ENCODE measurements at regions not wholly inside any gene's neighbourhood (a gene's known extent, or its start where the extent isn't known, plus 50 kb on each side); places are given as distances from the start of the nearest gene placed in this dataset.

DNA sequence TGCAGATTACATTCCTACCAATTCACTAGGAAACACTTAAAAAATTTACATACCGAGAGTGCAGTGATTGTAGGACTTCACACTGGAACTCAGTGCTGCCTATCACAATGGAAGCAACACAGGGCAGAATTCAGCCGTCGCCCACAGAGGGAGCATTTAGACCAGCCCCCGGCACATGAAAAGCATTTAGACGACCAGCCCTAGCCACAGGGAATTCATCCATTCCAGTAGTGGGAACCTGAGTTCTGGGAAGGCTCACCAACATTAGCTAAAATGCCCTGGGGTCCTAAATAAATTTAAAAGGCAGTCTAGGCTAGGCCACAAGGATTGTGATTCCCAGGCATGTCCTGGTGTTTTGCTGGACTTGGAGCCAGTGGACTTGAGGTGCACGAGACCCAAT lies 155.2 kb downstream of the LIG4 start:
- TF ChIP-seq EZH2 (IDR thresholded peaks at IDR 0.05) (no peak), EZH2phosphoT487 (IDR thresholded peaks at IDR 0.05; ENCODE audit: borderline replicate concordance) (no peak)
- TF ChIP-seq, protein P1, sequence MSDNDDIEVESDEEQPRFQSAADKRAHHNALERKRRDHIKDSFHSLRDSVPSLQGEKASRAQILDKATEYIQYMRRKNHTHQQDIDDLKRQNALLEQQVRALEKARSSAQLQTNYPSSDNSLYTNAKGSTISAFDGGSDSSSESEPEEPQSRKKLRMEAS (IDR thresholded peaks at IDR 0.05), result no peak
- TF ChIP-seq, protein P2, sequence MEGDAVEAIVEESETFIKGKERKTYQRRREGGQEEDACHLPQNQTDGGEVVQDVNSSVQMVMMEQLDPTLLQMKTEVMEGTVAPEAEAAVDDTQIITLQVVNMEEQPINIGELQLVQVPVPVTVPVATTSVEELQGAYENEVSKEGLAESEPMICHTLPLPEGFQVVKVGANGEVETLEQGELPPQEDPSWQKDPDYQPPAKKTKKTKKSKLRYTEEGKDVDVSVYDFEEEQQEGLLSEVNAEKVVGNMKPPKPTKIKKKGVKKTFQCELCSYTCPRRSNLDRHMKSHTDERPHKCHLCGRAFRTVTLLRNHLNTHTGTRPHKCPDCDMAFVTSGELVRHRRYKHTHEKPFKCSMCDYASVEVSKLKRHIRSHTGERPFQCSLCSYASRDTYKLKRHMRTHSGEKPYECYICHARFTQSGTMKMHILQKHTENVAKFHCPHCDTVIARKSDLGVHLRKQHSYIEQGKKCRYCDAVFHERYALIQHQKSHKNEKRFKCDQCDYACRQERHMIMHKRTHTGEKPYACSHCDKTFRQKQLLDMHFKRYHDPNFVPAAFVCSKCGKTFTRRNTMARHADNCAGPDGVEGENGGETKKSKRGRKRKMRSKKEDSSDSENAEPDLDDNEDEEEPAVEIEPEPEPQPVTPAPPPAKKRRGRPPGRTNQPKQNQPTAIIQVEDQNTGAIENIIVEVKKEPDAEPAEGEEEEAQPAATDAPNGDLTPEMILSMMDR (IDR thresholded peaks at IDR 0.05 in 2 of 3, conservative IDR thresholded peaks at IDR 0.05 in 1 of 3; ENCODE audit: borderline replicate concordance in 1 of 3, insufficient read depth in 1 of 3, low read depth in 2 of 3, low read length in 2 of 3), result no peak
